SHP77 treated with DMSO at 0.1 percent for 48 hours (cell line): ENCODE measurements at regions not wholly inside any gene's neighbourhood (a gene's known extent, or its start where the extent isn't known, plus 50 kb on each side); places are given as distances from the start of the nearest gene placed in this dataset.
"Not testable (repeated sequence)": the region's sequence is repeated elsewhere in the genome, so short reads cannot be mapped to it uniquely, and the experiment has no call there.

Experiments
- DNase-seq: peaks from one replicate; lab custom pipeline; 2025; lab: John Stamatoyannopoulos, UW

- peak; percentile 31 for DNase-seq
Observed at GRCh38 chr6:81562169-81562568, 190.3 kb downstream of the TENT5A start.

GRCh38 chr6:81561731-81562130, 190.8 kb downstream of the TENT5A start:
- DNase-seq: no peak

- peak; percentile 79 for DNase-seq
Observed at GRCh38 chr6:81561071-81561564, 191.4 kb downstream of the TENT5A start.

DNA sequence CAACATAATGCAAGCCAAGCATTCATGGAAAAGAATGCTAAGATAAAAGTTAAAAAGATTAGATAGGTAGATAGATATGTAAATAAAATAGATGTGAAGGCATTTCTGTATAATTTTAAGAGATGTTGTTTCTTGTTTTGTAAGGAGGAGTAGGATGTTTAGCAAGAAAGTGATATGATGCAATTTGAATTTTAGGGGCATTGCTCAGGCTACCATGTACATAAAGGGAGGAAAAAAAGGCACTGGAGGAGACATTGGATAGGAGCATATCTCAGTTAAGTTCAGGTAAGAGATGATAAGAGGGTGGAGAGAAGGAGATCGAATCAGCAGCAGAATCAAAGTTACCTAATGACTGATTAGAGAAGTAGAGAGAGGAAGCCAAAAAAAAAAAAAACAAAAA, 194.7 kb downstream of the TENT5A start:
- DNase-seq: no peak

DNA sequence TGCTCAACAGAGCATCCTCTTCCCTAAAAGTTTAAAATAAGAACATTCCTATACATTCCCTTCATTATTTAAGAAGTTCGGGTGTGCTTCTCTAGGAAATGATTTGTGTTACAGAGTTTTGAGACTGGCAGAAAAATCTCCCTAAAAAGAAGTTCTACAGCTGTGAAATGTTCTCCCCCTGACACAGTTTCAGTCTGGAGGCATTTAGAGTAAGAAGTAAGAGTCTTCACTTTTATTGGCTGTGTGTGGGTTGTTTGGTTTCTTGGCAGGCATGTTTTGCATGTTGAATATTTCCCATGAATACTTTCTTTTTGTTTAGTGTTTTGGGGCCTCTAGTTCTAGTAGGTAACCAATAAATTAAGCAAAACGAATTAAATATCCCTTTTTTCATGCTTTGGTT, 195.9 kb downstream of the TENT5A start:
- no peak for DNase-seq

GRCh38 chr6:81553216-81553615, 199.3 kb downstream of the TENT5A start:
- no peak for DNase-seq

DNA sequence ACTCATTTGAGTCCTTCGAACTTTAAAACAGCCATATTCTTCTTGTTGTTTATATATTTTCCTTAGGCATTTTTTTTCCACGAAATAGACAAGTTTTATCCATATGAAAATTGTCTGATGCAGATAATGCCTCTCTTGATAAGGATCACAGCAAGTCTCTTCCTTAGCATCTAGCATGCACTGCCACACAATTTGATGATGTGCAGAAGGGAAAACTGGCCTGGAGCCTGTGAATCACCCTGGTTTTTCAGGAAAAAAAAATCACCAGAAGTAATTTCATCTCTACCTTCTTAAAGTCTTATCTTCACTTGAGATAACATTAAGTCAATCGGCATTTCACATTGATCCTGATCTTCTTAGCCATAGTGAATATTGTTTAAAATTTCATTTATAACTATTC, 199.8 kb downstream of the TENT5A start:
- DNase-seq: no peak

- no peak for DNase-seq
Observed at GRCh38 chr6:81547149-81547548, 205.3 kb downstream of the TENT5A start.

GRCh38 chr6:81534934-81535465, 217.5 kb downstream of the TENT5A start:
- no peak for DNase-seq

DNA sequence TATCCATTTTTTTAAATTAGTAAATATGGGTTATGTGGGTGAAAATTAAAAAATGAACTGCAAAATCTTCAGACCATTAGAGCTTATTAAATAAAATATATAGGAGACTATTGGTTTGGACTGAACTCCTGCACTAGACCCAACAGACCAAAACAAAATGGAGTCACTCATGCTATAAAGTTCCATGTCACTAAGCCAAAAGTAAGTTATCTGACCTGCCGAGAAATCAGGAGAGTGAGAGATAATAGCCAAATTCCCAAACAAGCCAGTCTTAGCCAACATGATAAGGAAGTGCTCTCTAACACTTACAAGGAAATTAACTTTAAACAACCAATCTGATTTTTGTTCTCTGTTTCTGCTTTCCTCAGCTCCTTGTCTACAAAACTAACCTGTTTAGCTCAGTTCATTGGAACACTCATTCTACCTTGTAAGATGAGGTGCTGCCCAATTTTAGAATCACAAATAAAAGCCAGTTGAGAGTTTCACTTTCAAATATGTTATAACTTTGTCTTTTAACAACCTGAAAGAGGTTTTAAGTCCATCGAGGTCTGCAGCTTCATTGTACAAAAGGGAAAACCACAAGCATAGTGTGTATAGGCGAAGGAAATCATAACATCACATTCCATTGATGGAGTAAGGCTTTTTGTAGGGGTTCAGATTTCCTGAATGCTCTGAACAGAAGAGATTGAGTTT, 220.5 kb downstream of the TENT5A start:
- DNase-seq: no peak

GRCh38 chr6:81517455-81517854, 235.0 kb downstream of the TENT5A start:
- no peak for DNase-seq

GRCh38 chr6:81515562-81516453, 236.7 kb downstream of the TENT5A start:
- no peak for DNase-seq

GRCh38 chr6:81514195-81514594, 238.3 kb downstream of the TENT5A start:
- DNase-seq: not testable (repeated sequence)

DNA sequence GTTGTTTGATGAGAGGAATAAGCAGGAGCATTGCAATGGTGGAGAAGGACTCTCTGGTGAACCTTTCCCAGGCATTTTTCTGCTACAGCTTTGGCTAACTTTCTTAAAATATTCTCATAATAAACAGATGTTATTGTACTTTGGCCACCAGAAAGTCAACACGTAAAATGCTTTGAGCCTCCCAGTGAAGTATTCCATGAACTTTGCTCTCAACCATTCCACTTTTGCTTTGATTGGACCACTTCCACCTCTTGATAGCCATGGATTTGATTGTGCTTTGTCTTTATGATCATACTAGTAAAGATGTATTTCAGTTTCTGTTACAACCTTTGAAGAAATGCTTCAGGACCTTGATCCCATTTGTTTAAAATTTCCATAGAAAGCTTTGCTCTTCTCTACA, 241.1 kb downstream of the TENT5A start:
- DNase-seq: no peak

DNA sequence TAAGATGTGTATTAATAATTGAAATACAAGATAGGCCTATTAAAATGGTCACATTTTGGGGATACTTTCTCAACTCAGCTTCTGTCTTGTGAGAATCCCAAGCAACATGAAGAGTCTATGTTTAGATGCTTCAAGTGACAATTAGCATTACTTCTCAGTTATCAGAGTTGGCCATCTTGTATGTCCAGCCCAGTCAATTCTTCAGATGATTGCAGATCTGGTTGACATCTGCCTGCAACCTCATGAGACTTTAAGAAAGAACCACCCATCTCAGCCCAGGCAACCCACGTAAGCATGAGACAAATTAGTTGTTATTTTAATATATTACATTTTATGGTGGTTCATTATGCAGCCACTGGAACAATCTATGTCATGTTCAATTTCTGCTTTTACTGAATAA, 256.5 kb downstream of the TENT5A start:
- no peak for DNase-seq

DNA sequence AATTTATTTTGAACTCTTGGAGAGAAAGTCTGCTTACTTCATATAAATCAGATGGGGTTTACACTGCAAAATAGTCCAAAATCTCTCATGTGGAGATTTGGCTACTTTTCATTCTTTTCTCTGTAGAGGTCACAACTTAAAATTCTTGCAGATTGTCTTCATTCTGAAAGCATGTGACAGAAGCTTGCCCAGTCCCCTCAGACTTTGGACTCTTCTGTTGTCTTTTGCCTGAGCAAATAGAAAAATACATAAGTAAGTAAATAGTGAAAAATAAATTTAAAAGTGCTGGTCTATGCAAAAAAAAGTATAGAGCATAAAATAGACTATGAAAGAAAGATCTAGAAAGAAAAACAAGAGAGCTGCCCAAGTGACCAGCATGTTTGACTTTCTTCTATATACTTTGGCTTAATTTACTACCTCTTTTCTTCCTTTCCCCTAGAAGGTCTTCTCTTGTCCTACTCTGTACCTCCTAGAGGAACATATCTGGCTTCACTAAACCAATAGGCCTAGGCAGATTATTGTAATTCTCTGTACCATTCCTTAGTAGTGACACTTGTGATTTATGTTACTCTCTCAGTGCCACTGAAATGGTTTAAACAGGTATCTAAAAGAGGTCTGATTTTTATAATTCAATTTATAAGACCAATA, 260.9 kb downstream of the TENT5A start:
- no peak for DNase-seq

GRCh38 chr6:81487489-81487888, 265.0 kb downstream of the TENT5A start:
- no peak for DNase-seq

- DNase-seq: no peak
Observed at GRCh38 chr6:81486234-81486633, 266.2 kb downstream of the TENT5A start.

DNA sequence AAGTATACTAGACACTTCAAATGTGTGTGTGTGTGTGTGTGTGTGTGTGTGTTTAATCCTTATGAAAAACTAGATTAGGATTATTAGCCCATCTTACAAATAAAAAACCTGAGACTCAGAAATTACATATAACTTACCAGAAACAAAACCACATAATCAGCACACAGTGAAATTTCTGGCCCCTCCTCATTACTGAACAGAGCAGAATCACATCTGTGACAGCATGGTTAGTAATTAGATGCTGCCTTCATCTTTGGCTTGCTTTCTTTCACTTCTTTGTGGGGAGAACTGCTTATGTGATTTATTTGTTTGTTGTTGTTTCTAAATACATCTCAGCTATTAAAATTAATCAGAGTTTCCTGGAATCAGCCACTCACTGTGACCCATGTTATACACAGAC, 267.1 kb downstream of the TENT5A start:
- no peak for DNase-seq

GRCh38 chr6:81484251-81484650, 268.2 kb downstream of the TENT5A start:
- DNase-seq: no peak

DNA sequence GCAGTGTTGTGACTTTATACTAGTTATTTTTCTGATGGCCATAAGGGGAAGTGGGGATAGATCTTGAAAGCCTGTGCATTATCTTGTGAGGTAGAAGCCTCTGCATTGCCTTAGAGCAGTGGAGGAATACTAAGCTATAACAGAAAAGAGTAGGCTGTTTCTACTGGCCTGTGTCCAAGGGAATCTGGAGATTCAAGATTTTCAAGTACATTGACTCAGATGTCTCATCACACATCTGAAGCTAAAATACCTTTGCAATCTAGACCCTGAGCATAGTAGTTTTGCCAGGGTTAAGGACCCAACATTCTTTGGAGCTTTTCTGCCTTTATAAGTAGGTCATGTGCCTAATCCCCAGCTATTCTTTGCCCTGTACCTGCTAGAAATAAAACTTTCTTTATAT, 272.3 kb downstream of the TENT5A start:
- no peak for DNase-seq

DNA sequence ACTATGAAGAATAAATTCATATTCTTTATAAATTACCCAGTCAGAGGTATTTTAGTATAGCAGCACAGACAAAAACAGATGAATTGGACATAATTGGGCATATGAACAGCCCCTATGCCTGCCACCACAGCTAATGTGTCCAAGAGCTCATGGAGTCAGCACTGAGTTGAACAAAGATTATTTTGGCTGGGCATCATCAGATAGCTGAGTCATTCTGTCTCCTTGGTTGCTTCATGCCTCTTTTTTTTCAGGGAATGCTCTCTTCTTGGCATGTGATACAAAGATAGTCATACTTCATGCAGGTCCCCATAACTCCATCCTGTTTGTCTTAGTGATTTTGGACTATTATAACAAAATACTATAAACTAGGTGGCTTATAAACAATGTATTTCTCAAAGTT, 275.6 kb downstream of the TENT5A start:
- no peak for DNase-seq
